ENCODE measurements at regions not wholly inside any gene's neighbourhood (a gene's known extent, or its start where the extent isn't known, plus 50 kb on each side); places are given as distances from the start of the nearest gene placed in this dataset.

DNA sequence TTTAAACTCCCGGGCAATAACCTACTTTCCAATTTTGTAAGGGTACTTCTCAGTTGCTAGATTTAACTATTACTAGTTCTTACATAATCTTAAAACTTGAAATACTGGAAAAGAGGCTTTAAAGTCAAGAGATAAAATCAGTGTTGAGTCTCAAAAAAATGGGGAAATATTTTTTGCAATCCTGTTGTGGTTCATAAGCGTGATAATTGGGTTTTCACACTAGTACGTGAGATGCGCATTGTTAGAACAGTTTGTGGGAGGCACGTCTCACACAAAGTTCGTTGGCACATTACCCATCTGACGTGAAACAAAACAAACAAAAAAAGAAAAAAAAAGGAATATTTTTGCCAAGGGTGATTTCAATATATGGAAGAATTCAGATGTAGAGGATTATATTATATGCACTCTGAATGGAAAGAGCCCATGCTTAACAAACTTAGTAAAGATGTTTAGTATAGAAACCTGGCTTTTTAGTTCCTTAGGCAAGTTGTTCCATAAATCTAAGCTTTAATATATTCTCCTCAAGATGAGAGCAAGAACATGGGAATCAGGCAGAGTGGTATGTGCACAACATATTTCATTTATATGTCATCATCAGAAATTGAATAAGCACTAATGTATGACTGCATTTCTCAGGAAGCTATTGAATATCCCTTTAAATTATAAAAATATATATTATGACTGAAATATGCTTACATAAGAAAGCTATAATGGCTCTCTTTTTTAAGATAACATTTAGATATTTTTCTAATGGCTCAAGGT, 73.9 kb upstream of the TNFSF4 start:
- TF ChIP-seq RAD21 (IDR thresholded peaks at IDR 0.05; ENCODE audit: low read depth) = no peak
- TF ChIP-seq CEBPB (IDR thresholded peaks at IDR 0.05) = no peak
- TF ChIP-seq REST (IDR thresholded peaks at IDR 0.05; ENCODE audit: low read depth) = no peak
- no peak for TF ChIP-seq CREB1 (IDR thresholded peaks at IDR 0.05; ENCODE audit: low read depth)
- TF ChIP-seq MAX (IDR thresholded peaks at IDR 0.05) = no peak
- no peak for TF ChIP-seq YY1 (IDR thresholded peaks at IDR 0.05; ENCODE audit: low read depth)
- TF ChIP-seq TEAD4 (IDR thresholded peaks at IDR 0.05) = no peak
- no peak for TF ChIP-seq TAF1 (IDR thresholded peaks at IDR 0.05; ENCODE audit: low read depth)
- TF ChIP-seq ZBTB7A (IDR thresholded peaks at IDR 0.05; ENCODE audit: low read depth) = no peak
- TF ChIP-seq TCF12 (IDR thresholded peaks at IDR 0.05; ENCODE audit: low read depth) = no peak
- TF ChIP-seq NFIC (IDR thresholded peaks at IDR 0.05) = no peak
- TF ChIP-seq FOXM1 (IDR thresholded peaks at IDR 0.05; ENCODE audit: borderline replicate concordance, low read depth) = no peak
- no peak for TF ChIP-seq EGR1 (IDR thresholded peaks at IDR 0.05)
- no peak for TF ChIP-seq EP300 (IDR thresholded peaks at IDR 0.05; ENCODE audit: borderline replicate concordance)
- TF ChIP-seq, protein P1, sequence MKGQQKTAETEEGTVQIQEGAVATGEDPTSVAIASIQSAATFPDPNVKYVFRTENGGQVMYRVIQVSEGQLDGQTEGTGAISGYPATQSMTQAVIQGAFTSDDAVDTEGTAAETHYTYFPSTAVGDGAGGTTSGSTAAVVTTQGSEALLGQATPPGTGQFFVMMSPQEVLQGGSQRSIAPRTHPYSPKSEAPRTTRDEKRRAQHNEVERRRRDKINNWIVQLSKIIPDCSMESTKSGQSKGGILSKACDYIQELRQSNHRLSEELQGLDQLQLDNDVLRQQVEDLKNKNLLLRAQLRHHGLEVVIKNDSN (IDR thresholded peaks at IDR 0.05) = no peak

- TF ChIP-seq NFIC (IDR thresholded peaks at IDR 0.05) (no peak), RAD21 (IDR thresholded peaks at IDR 0.05; ENCODE audit: low read depth) (no peak), EP300 (IDR thresholded peaks at IDR 0.05; ENCODE audit: borderline replicate concordance) (no peak), EGR1 (IDR thresholded peaks at IDR 0.05) (no peak), REST (IDR thresholded peaks at IDR 0.05; ENCODE audit: low read depth) (no peak), CREB1 (IDR thresholded peaks at IDR 0.05; ENCODE audit: low read depth) (no peak), MAX (IDR thresholded peaks at IDR 0.05) (no peak), TEAD4 (IDR thresholded peaks at IDR 0.05) (no peak), CEBPB (IDR thresholded peaks at IDR 0.05) (no peak), TCF12 (IDR thresholded peaks at IDR 0.05; ENCODE audit: low read depth) (no peak), ZBTB7A (IDR thresholded peaks at IDR 0.05; ENCODE audit: low read depth) (no peak), TAF1 (IDR thresholded peaks at IDR 0.05; ENCODE audit: low read depth) (no peak), YY1 (IDR thresholded peaks at IDR 0.05; ENCODE audit: low read depth) (no peak), FOXM1 (IDR thresholded peaks at IDR 0.05; ENCODE audit: borderline replicate concordance, low read depth) (no peak)
- TF ChIP-seq, protein P1 (IDR thresholded peaks at IDR 0.05) = no peak
Observed at GRCh38 chr1:173285048-173285447, 77.9 kb upstream of the TNFSF4 start.

- TF ChIP-seq TAF1 (IDR thresholded peaks at IDR 0.05; ENCODE audit: low read depth) (no peak), YY1 (IDR thresholded peaks at IDR 0.05; ENCODE audit: low read depth) (no peak), NFIC (IDR thresholded peaks at IDR 0.05) (no peak), MAX (IDR thresholded peaks at IDR 0.05) (no peak), EP300 (IDR thresholded peaks at IDR 0.05; ENCODE audit: borderline replicate concordance) (no peak), FOXM1 (IDR thresholded peaks at IDR 0.05; ENCODE audit: borderline replicate concordance, low read depth) (no peak), ZBTB7A (IDR thresholded peaks at IDR 0.05; ENCODE audit: low read depth) (no peak), REST (IDR thresholded peaks at IDR 0.05; ENCODE audit: low read depth) (no peak), TEAD4 (IDR thresholded peaks at IDR 0.05) (no peak), CREB1 (IDR thresholded peaks at IDR 0.05; ENCODE audit: low read depth) (no peak), RAD21 (IDR thresholded peaks at IDR 0.05; ENCODE audit: low read depth) (no peak), CEBPB (IDR thresholded peaks at IDR 0.05) (no peak), TCF12 (IDR thresholded peaks at IDR 0.05; ENCODE audit: low read depth) (no peak), EGR1 (IDR thresholded peaks at IDR 0.05) (no peak)
- TF ChIP-seq, protein P1 (IDR thresholded peaks at IDR 0.05) = no peak
Observed at GRCh38 chr1:173287785-173288184, 80.7 kb upstream of the TNFSF4 start.

Measured in Ishikawa (cell line).